Chondrocyte (in vitro differentiated cells): ENCODE measurements at regions not wholly inside any gene's neighbourhood (a gene's known extent, or its start where the extent isn't known, plus 50 kb on each side); places are given as distances from the start of the nearest gene placed in this dataset.

Experiments
- DNase-seq: peaks from one replicate; pipeline ENCODE4 v3.0.0; 2021; ENCODE audit warnings: mixed read lengths, low spot score
- H3K27ac Mint-ChIP-seq: one replicate; pipeline ENCODE4 v1.8.0; 2021; ENCODE audit warnings: mild to moderate bottlenecking, moderate library complexity, mixed read lengths; ENCODE audit not compliant: unreplicated experiment
- H3K27me3 Mint-ChIP-seq: 2 replicates; pipeline ENCODE4 v1.8.0; 2021; ENCODE audit warnings: low read depth, mixed read lengths
- H3K36me3 Mint-ChIP-seq: 2 replicates; pipeline ENCODE4 v1.8.0; 2021; ENCODE audit warnings: low read depth, mixed read lengths
- H3K4me1 Mint-ChIP-seq: 2 replicates; pipeline ENCODE4 v1.8.0; 2021; ENCODE audit warnings: low read depth, mild to moderate bottlenecking, mixed read lengths
- H3K4me3 Mint-ChIP-seq: one replicate; pipeline ENCODE4 v1.8.0; 2021; ENCODE audit warnings: mild to moderate bottlenecking, moderate library complexity, mixed read lengths; ENCODE audit not compliant: unreplicated experiment
- H3K9me3 Mint-ChIP-seq: 2 replicates; pipeline ENCODE4 v1.8.0; 2021; ENCODE audit warnings: low read depth, mixed read lengths
- CTCF ChIP-seq: fragments of 200-600 bp; sonication (generic); IDR thresholded peaks from 2 replicates; pipeline ENCODE4 v1.5.0; 2021; ENCODE audit warnings: antibody characterized with exemption, mild to moderate bottlenecking, moderate library complexity

- no peak for TF ChIP-seq CTCF
- Mint-ChIP-seq H3K9me3 (peaks cover under 1% of the 10 kb centered on the region), H3K4me1 (peaks cover 56% of the 10 kb centered on the region), H3K27me3 (no peaks in the 10 kb centered on the region), H3K36me3 (no peaks in the 10 kb centered on the region), H3K4me3 (no peak overlapping the region), H3K27ac (peak overlapping the region; percentile 76)
- no peak for DNase-seq
These were observed 154.3 kb upstream of the RNPC3 start for GRCh38 chr1:103371234-103371633.

DNA sequence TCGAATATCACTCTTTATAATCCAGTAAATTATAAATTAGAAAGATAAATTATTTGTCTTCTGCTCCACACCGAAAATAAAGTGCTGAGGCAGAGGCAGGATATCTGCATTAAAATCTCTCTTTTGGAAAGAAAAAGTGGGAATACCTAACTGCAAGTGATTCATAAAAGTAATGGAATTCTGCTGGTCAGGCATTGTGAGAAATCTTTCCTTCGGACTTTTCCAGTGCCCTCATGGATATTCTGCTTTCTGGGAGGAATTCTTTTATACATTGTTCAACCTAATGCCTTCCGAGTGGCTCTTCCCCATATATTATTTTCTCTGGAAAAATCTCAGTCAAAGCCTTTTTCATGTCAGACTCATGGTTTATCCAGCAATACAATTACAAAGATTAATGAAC, 158.3 kb upstream of the RNPC3 start:
- H3K36me3 Mint-ChIP-seq = no peaks in the 10 kb centered on the region
- peaks cover 35% of the 10 kb centered on the region for H3K4me1 Mint-ChIP-seq
- H3K9me3 Mint-ChIP-seq = peaks cover 4% of the 10 kb centered on the region
- H3K27ac Mint-ChIP-seq = no peak overlapping the region
- no peak overlapping the region for H3K4me3 Mint-ChIP-seq
- no peak for TF ChIP-seq CTCF
- H3K27me3 Mint-ChIP-seq = no peaks in the 10 kb centered on the region
- no peak for DNase-seq

GRCh38 chr1:103365860-103366569, 159.5 kb upstream of the RNPC3 start:
- no peaks in the 10 kb centered on the region for H3K36me3 Mint-ChIP-seq
- peaks cover 4% of the 10 kb centered on the region for H3K9me3 Mint-ChIP-seq
- TF ChIP-seq CTCF = no peak
- H3K27ac Mint-ChIP-seq = no peak overlapping the region
- no peak overlapping the region for H3K4me3 Mint-ChIP-seq
- no peaks in the 10 kb centered on the region for H3K27me3 Mint-ChIP-seq
- H3K4me1 Mint-ChIP-seq = peaks cover 23% of the 10 kb centered on the region
- no peak for DNase-seq

- no peak for DNase-seq
- no peak for TF ChIP-seq CTCF
- peaks cover 4% of the 10 kb centered on the region for H3K9me3 Mint-ChIP-seq
- no peak overlapping the region for H3K27ac Mint-ChIP-seq
- no peak overlapping the region for H3K4me3 Mint-ChIP-seq
- no peaks in the 10 kb centered on the region for H3K36me3 Mint-ChIP-seq
- H3K4me1 Mint-ChIP-seq = peaks cover 4% of the 10 kb centered on the region
- no peaks in the 10 kb centered on the region for H3K27me3 Mint-ChIP-seq
These were observed 162.5 kb upstream of the RNPC3 start for GRCh38 chr1:103363008-103363365.

DNA sequence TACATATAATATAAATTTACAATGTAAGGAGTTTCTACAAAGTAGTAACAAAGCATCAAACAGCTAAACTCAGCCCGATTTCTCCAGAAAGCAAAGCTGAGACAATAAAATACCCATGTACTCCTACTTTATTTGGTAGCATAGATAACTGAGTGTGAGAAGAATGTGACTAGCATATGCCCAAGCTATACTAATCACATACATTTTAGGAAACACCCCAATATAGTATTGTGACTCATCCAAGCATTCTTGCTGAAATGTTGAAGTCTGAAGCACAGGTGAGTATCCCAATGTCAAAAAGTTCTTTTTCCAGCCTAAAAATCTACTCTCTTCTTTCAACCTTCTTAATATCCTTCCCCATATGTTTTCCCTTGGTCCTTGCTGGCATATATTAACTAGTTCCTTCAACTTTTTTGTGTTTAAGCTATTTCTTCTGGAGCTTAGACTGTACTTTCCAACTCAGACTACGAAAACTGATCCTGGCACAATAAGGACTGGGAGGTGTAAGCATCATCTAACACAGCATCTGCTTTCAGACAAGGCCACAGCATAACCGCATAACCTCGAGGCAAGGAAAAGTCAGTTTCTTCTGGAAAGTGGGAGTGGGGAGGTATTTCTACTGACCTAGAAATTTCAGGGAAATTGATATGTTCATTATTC, 163.0 kb upstream of the RNPC3 start:
- TF ChIP-seq CTCF = no peak
- no peaks in the 10 kb centered on the region for H3K27me3 Mint-ChIP-seq
- H3K4me1 Mint-ChIP-seq = peaks cover 3% of the 10 kb centered on the region
- H3K4me3 Mint-ChIP-seq = no peak overlapping the region
- H3K9me3 Mint-ChIP-seq = peaks cover 4% of the 10 kb centered on the region
- H3K36me3 Mint-ChIP-seq = no peaks in the 10 kb centered on the region
- DNase-seq = no peak
- no peak overlapping the region for H3K27ac Mint-ChIP-seq
